Endothelial cell of umbilical vein (primary cell): ENCODE measurements at regions not wholly inside any gene's neighbourhood (a gene's known extent, or its start where the extent isn't known, plus 50 kb on each side); places are given as distances from the start of the nearest gene placed in this dataset.

Experiments used
- CTCF ChIP-seq, 2 donors: IDR thresholded peaks; 1 replicate in 1 of 2; 2 replicates in 1 of 2; pipeline ENCODE4 v1.5.1; 2011; ENCODE audit warnings: low read length in 2 of 2, mild to moderate bottlenecking in 2 of 2, moderate library complexity in 2 of 2, control low read depth in 1 of 2, inconsistent platforms in 1 of 2, low read depth in 1 of 2; ENCODE audit not compliant: insufficient read depth in 1 of 2; ENCODE audit errors: extremely low read depth in 1 of 2
- EZH2 ChIP-seq: IDR thresholded peaks from 2 replicates; pipeline ENCODE4 v1.6.1; 2012; ENCODE audit warnings: borderline replicate concordance, low read depth, mild to moderate bottlenecking, moderate library complexity, low read length, inconsistent platforms; ENCODE audit not compliant: severe bottlenecking
- JUN ChIP-seq: IDR thresholded peaks from 2 replicates; pipeline ENCODE4 v1.6.1; 2011; ENCODE audit warnings: borderline replicate concordance, low read depth; ENCODE audit not compliant: insufficient read length, insufficient read depth
- MAX ChIP-seq: IDR thresholded peaks from 2 replicates; pipeline ENCODE4 v1.6.1; 2011; ENCODE audit not compliant: insufficient read depth, insufficient read length
- POLR2AphosphoS5 ChIP-seq: IDR thresholded peaks from 2 replicates; pipeline ENCODE4 v1.6.1; 2012; ENCODE audit warnings: low read depth, mild to moderate bottlenecking, control low read depth, low read length, moderate library complexity; ENCODE audit not compliant: insufficient read depth

- TF ChIP-seq MAX (no peak), EZH2 (no peak), CTCF (IDR thresholded peaks at IDR 0.05; ENCODE audit: extremely low read depth in 1 of 2, insufficient read depth in 1 of 2, low read depth in 1 of 2, low read length in 2 of 2) (no peak), JUN (no peak), POLR2AphosphoS5 (no peak)
These were observed 50.9 kb upstream of the CD36 start for GRCh38 chr7:80587538-80587937.
